Sigmoid colon (tissue), 6 donors: ENCODE measurements at regions not wholly inside any gene's neighbourhood (a gene's known extent, or its start where the extent isn't known, plus 50 kb on each side); places are given as distances from the start of the nearest gene placed in this dataset.

Source experiments
- DNase-seq: peaks from one replicate; pipeline ENCODE4 v3.0.0-alpha.2; 2019
- H3K27ac ChIP-seq, 4 donors: fragments of 200-600 bp; sonication (generic); one replicate each; pipeline ENCODE4 v1.5.1; 2016 to 2019; ENCODE audit warnings: mild to moderate bottlenecking in 1 of 4
- H3K27me3 ChIP-seq, 3 donors: fragments of 200-600 bp; sonication (generic); one replicate each; pipeline ENCODE4 v1.5.1; 2019; ENCODE audit warnings: mild to moderate bottlenecking in 1 of 3
- H3K36me3 ChIP-seq, 4 donors: fragments of 200-600 bp; sonication (generic); one replicate each; pipeline ENCODE4 v1.5.1; 2016 to 2019
- H3K4me1 ChIP-seq, 4 donors: fragments of 200-600 bp; sonication (generic); one replicate each; pipeline ENCODE4 v1.5.1; 2017 to 2019
- H3K4me3 ChIP-seq, 4 donors: fragments of 200-600 bp; sonication (generic); one replicate each; pipeline ENCODE4 v1.5.1; 2017 to 2019; ENCODE audit warnings: mild to moderate bottlenecking in 2 of 4, moderate library complexity in 1 of 4
- H3K9me3 ChIP-seq, 4 donors: fragments of 200-600 bp in 3 of 4; sonication (generic) in 3 of 4; one replicate each; pipeline versions ENCODE4 v1.5.1 to v1.6.1; 2013 to 2019
- CTCF ChIP-seq, 4 experiments: fragments of 450-650 bp in 3 of 4; fragments of 200-600 bp in 1 of 4; IDR thresholded peaks; one replicate each; pipeline ENCODE4 v1.5.1; 2016 to 2019; ENCODE audit warnings: antibody characterized with exemption in 4 of 4, mild to moderate bottlenecking in 3 of 4, moderate library complexity in 2 of 4
- EP300 ChIP-seq, 4 donors: sonication (generic); formaldehyde crosslinking; IDR thresholded peaks; one replicate each; pipeline ENCODE4 v1.6.1; 2017; ENCODE audit warnings: antibody characterized with exemption in 4 of 4
- POLR2A ChIP-seq, 2 donors: fragments of 450-650 bp; IDR thresholded peaks; one replicate each; pipeline ENCODE4 v1.6.1; 2016; ENCODE audit warnings: antibody characterized with exemption in 2 of 2, mild to moderate bottlenecking in 2 of 2, moderate library complexity in 2 of 2
- POLR2AphosphoS5 ChIP-seq, 4 donors: sonication (generic); formaldehyde crosslinking; IDR thresholded peaks; one replicate each; pipeline ENCODE4 v1.6.1; 2017; ENCODE audit warnings: antibody characterized with exemption in 4 of 4
- WGBS, 2 donors: extraction: QIAGEN DNeasy Blood & Tissue Kit; methylation state at CpG; one replicate each; pipeline ENCODE4 v1.1.7; 2013; 5-methylcytosine and 5-hydroxymethylcytosine counted together
- intact Hi-C: fragments of 100-400 bp; cut with DNase I; formaldehyde crosslinking; loops from one replicate; pipeline ENCODE4 v1.15.1; 2023
- donor health status: healthy with polysubstance abuse.
- donor health status: healthy.

- intact Hi-C loops: no loop called here
- Histone ChIP-seq H3K4me1 (no peaks in the 10 kb centered on the region), H3K36me3 (no peaks in the 10 kb centered on the region), H3K27me3 (no peaks in the 10 kb centered on the region), H3K27ac (no peak overlapping the region), H3K9me3 (no peaks in the 10 kb centered on the region), H3K4me3 (no peak overlapping the region)
- TF ChIP-seq POLR2A (IDR thresholded peaks at IDR 0.05): no peak
- no peak for TF ChIP-seq EP300 (IDR thresholded peaks at IDR 0.05)
- TF ChIP-seq POLR2AphosphoS5 (IDR thresholded peaks at IDR 0.05): no peak
- TF ChIP-seq CTCF (IDR thresholded peaks at IDR 0.05): no peak
- no peak for DNase-seq
These were observed 304.7 kb downstream of the LRIG3 start for GRCh38 chr12:58615576-58615975.

- 43 to 51% methylated on average over 1 of the region's 1 CpG for WGBS, 2 donors
- TF ChIP-seq CTCF (IDR thresholded peaks at IDR 0.05): no peak
- TF ChIP-seq EP300 (IDR thresholded peaks at IDR 0.05): no peak
- TF ChIP-seq POLR2AphosphoS5 (IDR thresholded peaks at IDR 0.05): no peak
- TF ChIP-seq POLR2A (IDR thresholded peaks at IDR 0.05): no peak
- Histone ChIP-seq H3K4me1 (no peaks in the 10 kb centered on the region), H3K27ac (no peak overlapping the region), H3K4me3 (no peak overlapping the region), H3K36me3 (no peaks in the 10 kb centered on the region), H3K27me3 (no peaks in the 10 kb centered on the region), H3K9me3 (no peaks in the 10 kb centered on the region)
- intact Hi-C loops: no loop called here
- no peak for DNase-seq
These were observed 303.7 kb downstream of the LRIG3 start for GRCh38 chr12:58616618-58617017.

GRCh38 chr12:58621126-58621525, 299.2 kb downstream of the LRIG3 start:
- no peak for TF ChIP-seq EP300 (IDR thresholded peaks at IDR 0.05)
- no peak for TF ChIP-seq POLR2A (IDR thresholded peaks at IDR 0.05)
- TF ChIP-seq POLR2AphosphoS5 (IDR thresholded peaks at IDR 0.05): no peak
- no peak for TF ChIP-seq CTCF (IDR thresholded peaks at IDR 0.05)
- WGBS, 2 donors: 46 to 77% methylated on average over 5 of the region's 5 CpGs
- no peak for DNase-seq
- Histone ChIP-seq H3K4me1 (no peaks in the 10 kb centered on the region), H3K9me3 (peaks cover 0 to 2% (median 0%) of the 10 kb centered on the region in 4 donors), H3K27me3 (no peaks in the 10 kb centered on the region), H3K27ac (no peak overlapping the region), H3K36me3 (no peaks in the 10 kb centered on the region), H3K4me3 (no peak overlapping the region)
- intact Hi-C loops: no loop called here

- TF ChIP-seq EP300 (IDR thresholded peaks at IDR 0.05) (no peak), POLR2AphosphoS5 (IDR thresholded peaks at IDR 0.05) (no peak), CTCF (IDR thresholded peaks at IDR 0.05) (no peak), POLR2A (IDR thresholded peaks at IDR 0.05) (no peak)
- Histone ChIP-seq H3K36me3 (no peaks in the 10 kb centered on the region), H3K9me3 (peaks cover 0 to 5% (median under 1%) of the 10 kb centered on the region in 4 donors), H3K4me1 (no peaks in the 10 kb centered on the region), H3K27me3 (no peaks in the 10 kb centered on the region), H3K4me3 (no peak overlapping the region), H3K27ac (no peak overlapping the region)
- DNase-seq: no peak
- intact Hi-C loops: no loop called here
- WGBS, 2 donors: 85 to 86% methylated on average over 1 of the region's 1 CpG
These were observed 290.9 kb downstream of the LRIG3 start for GRCh38 chr12:58629376-58629775.

- H3K9me3 ChIP-seq: peaks cover 0 to 5% (median 0%) of the 10 kb centered on the region in 4 donors
- no peak overlapping the region for H3K4me3 ChIP-seq
- H3K36me3 ChIP-seq: no peaks in the 10 kb centered on the region
- no peak for TF ChIP-seq EP300 (IDR thresholded peaks at IDR 0.05)
- no peak for TF ChIP-seq POLR2A (IDR thresholded peaks at IDR 0.05)
- TF ChIP-seq POLR2AphosphoS5 (IDR thresholded peaks at IDR 0.05): no peak
- TF ChIP-seq CTCF (IDR thresholded peaks at IDR 0.05): no peak
- no peaks in the 10 kb centered on the region for H3K4me1 ChIP-seq
- no peak for DNase-seq
- H3K27me3 ChIP-seq: no peaks in the 10 kb centered on the region
- H3K27ac ChIP-seq: no peak overlapping the region
- intact Hi-C loops: no loop called here
These were observed 286.8 kb downstream of the LRIG3 start for GRCh38 chr12:58633479-58633878.
